MG63 (cell line): ENCODE measurements at regions not wholly inside any gene's neighbourhood (a gene's known extent, or its start where the extent isn't known, plus 50 kb on each side); places are given as distances from the start of the nearest gene placed in this dataset.
"Not testable (repeated sequence)": the region's sequence is repeated elsewhere in the genome, so short reads cannot be mapped to it uniquely, and the experiment has no call there.

ENCODE experiments used
- DNase-seq: peaks from one replicate; pipeline ENCODE4 v3.0.0-alpha.2; 2020
- H3K27me3 ChIP-seq: fragments of 250-450 bp; sonication (Bioruptor Pico); 2 replicates; pipeline ENCODE4 v1.5.1; 2020; ENCODE audit warnings: mild to moderate bottlenecking, moderate library complexity
- H3K36me3 ChIP-seq: fragments of 250-450 bp; sonication (Bioruptor Pico); 2 replicates; pipeline ENCODE4 v1.5.1; 2020; ENCODE audit warnings: mild to moderate bottlenecking, moderate library complexity
- H3K4me3 ChIP-seq: fragments of 250-450 bp; sonication (Bioruptor Pico); 2 replicates; pipeline ENCODE4 v1.5.1; 2020; ENCODE audit warnings: mild to moderate bottlenecking, moderate library complexity
- H3K9me3 ChIP-seq: fragments of 250-450 bp; sonication (Bioruptor Pico); 2 replicates; pipeline ENCODE4 v1.5.1; 2020; ENCODE audit warnings: mild to moderate bottlenecking, moderate library complexity

DNA sequence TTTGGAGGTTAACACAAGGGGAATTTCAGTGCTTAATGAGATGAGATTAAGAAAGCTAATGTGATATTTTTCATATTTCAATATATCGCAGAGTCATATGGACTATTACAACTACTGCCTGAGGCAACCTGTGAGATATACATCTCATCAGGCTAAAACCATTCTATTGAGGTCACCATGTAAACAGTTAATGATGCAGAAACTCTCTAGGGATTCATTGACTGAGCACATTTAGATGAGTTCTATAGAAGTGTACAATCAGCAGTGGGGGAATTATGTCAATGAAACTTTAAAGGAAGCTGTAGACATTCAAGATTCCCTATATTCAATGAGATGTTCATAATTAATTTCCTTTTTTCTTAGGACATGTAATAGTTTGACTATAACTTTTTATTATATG lies 687.4 kb upstream of the SYT4 start:
- no peak overlapping the region for H3K4me3 ChIP-seq
- H3K36me3 ChIP-seq = no peaks in the 10 kb centered on the region
- DNase-seq = no peak
- no peaks in the 10 kb centered on the region for H3K27me3 ChIP-seq
- H3K9me3 ChIP-seq = no peaks in the 10 kb centered on the region

DNA sequence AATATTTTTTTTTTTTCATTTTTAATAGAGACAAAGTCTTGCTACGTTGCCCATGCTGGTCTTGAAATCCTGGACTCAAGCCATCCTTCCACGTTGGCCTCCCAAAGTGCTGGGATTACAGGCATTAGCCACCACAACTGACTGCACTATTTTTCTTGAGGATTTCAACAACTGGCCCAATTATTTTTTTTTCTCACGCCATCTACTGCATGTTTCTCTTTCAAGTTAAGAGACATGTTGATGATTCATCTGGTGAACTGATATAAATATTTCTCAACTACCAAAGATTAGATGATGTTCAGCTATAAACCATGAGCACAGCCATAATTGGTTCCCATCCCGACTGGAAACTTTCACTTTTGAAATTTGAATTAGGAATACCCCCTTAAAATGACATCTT lies 688.4 kb upstream of the SYT4 start:
- no peak for DNase-seq
- H3K9me3 ChIP-seq = no peaks in the 10 kb centered on the region
- H3K27me3 ChIP-seq = no peaks in the 10 kb centered on the region
- no peak overlapping the region for H3K4me3 ChIP-seq
- H3K36me3 ChIP-seq = no peaks in the 10 kb centered on the region

DNA sequence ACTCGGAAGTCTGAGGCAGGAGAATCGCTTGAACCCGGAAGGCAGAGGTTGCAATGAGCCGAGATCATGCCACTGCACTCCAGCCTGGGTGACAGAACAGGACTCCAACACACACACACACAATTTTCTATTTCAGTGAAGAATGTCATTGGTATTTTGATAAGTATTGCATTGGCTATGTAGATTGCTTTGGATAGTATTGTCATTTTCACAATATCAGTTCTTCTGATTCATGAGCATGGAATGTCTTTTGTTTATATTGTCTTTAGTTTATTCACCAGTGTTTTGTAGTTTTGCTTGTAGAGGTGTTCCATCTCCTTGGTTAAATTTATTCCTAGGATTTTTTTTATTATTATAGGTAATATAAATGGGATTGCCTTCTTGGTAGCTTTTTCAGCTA lies 693.4 kb upstream of the SYT4 start:
- no peaks in the 10 kb centered on the region for H3K9me3 ChIP-seq
- H3K36me3 ChIP-seq = no peaks in the 10 kb centered on the region
- DNase-seq = no peak
- H3K4me3 ChIP-seq = no peak overlapping the region
- no peaks in the 10 kb centered on the region for H3K27me3 ChIP-seq

DNA sequence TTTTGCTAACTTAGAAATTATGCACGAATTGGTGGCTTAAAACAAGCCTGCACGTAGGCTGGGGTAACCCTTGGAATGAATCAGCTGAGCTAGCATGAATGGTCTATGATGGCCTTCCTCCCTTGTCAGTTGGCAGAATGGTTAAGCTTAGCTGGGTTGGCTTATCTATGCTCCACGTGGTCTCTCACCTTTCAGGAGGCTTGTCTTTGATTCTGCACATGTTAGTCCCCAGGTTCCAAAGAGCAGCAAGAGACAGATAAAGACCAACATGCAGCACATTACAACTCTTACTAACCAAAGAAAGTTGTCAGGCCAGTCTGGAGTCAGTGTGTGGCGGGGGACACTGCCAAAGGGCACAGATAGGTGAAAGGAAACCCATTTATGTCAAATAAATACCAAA lies 700.9 kb upstream of the SYT4 start:
- no peak for DNase-seq
- Histone ChIP-seq H3K36me3 (no peaks in the 10 kb centered on the region), H3K9me3 (no peaks in the 10 kb centered on the region), H3K27me3 (no peaks in the 10 kb centered on the region), H3K4me3 (no peak overlapping the region)

DNA sequence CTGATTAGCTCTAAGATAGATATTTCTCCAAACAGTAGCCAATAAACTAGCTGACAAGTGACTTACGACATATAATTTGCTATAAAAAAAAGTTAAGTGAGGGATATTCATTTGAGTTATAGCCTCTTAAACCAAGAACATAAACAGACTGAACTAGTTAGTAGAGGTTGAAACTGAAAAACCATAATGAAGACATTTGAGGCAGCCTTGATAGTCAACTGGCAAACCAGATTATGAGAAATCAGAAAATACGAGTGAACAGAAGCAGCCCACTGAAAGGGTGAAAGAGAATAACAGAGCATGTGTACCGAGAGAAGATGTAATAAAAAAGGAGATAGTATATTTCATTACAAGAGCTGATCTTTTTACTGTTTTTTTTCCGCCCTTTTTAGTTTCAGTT lies 698.1 kb upstream of the SETBP1 start:
- Histone ChIP-seq H3K36me3 (no peaks in the 10 kb centered on the region), H3K9me3 (no peaks in the 10 kb centered on the region), H3K27me3 (no peaks in the 10 kb centered on the region), H3K4me3 (no peak overlapping the region)
- no peak for DNase-seq

DNA sequence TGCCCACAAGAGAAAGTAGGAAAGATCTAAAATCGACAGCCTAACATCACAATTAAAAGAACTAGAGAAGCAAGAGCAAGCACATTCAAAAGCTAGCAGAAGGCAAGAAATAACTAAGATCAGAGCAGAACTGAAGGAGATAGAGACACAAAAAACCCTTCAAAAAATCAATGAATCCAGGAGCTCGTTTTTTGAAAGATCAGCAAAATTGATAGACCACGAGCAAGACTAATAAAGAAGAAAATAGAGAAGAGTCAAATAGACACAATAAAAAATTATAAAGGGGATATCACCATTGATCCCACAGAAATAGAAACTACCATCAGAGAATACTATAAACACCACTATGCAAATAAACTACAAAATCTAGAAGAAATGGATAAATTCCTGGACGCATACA lies 693.6 kb upstream of the SETBP1 start:
- not testable (repeated sequence) for H3K27me3 ChIP-seq, H3K4me3 ChIP-seq, H3K9me3 ChIP-seq, DNase-seq, H3K36me3 ChIP-seq

DNA sequence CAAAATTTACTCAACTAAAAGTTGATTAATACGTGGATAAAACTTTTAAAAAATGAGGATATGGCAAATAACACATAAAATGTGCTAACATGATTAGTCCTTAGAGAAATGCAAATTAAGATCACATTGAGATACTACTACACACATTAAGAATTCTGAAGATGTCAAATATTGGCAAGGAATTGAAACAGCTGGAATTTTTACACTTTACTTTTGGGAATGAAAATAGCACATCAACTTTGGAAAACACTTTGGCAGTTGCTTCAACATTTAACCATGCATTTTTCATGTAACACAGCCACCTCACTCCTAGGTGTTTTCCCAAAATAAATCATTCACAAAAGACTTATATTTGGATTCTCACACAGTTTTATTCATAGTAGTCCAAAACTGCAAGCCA lies 687.9 kb upstream of the SETBP1 start:
- DNase-seq = no peak
- Histone ChIP-seq H3K27me3 (no peaks in the 10 kb centered on the region), H3K4me3 (no peak overlapping the region), H3K36me3 (no peaks in the 10 kb centered on the region), H3K9me3 (no peaks in the 10 kb centered on the region)

DNA sequence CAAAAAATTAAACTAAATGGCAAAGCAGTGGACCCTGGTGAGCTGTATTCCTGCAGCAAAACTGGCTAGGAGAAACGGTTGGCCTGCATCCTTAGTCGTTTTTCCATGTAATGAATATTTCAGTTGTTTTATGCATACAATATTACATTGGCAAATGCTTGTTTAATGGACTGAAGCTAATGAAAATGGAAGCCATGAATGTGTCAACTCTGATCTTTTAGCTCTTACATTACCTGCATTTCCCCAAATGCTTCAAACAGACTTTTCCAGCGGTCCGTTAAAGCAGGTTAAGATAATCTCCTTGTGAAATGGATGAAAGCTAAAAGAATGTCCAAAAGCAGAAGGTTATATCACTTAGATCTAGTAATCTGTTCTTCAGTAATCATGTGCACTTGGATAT lies 686.3 kb upstream of the SETBP1 start:
- no peaks in the 10 kb centered on the region for H3K36me3 ChIP-seq
- no peak for DNase-seq
- H3K4me3 ChIP-seq = no peak overlapping the region
- no peaks in the 10 kb centered on the region for H3K9me3 ChIP-seq
- no peaks in the 10 kb centered on the region for H3K27me3 ChIP-seq

DNA sequence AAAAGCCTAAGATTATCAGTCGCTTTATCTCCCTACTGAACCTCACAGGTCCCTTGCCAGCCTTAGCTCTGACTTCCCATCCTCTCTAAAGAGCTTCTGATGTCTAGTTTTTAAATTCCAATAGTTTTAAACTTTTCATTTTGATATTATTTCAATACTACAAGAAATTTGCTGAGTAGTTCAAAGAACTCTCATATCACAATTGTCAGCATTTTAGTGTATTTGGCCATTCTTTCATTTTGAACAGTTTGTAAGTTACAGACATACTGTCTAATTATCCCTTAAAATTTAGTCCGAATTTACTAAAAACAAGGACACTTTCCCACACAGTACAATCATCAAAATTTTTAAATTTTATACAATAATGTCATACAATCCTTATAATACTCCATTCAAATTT lies 666.8 kb upstream of the SETBP1 start:
- DNase-seq = no peak
- no peak overlapping the region for H3K4me3 ChIP-seq
- no peaks in the 10 kb centered on the region for H3K36me3 ChIP-seq
- no peaks in the 10 kb centered on the region for H3K9me3 ChIP-seq
- H3K27me3 ChIP-seq = no peaks in the 10 kb centered on the region

DNA sequence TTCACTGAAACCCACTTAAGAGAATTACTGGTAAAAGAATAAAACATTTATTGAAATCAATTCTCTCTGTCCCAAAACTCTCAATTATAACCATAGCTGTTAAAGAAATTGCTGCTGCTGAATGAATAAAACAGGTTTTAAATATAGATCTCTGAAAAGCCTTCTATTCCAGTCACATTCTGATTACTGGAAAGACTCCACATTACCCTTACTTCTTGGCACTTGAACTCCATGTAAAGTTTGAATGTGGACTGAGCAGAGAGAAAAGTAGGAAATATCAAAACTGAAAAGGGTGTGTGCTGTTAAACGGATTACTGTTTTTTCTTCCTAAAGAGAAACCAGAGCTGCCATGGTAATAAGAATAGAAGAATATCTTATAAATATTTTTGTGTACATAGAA lies 655.3 kb upstream of the SETBP1 start:
- Histone ChIP-seq H3K27me3 (no peaks in the 10 kb centered on the region), H3K36me3 (no peaks in the 10 kb centered on the region), H3K9me3 (no peaks in the 10 kb centered on the region), H3K4me3 (no peak overlapping the region)
- no peak for DNase-seq

DNA sequence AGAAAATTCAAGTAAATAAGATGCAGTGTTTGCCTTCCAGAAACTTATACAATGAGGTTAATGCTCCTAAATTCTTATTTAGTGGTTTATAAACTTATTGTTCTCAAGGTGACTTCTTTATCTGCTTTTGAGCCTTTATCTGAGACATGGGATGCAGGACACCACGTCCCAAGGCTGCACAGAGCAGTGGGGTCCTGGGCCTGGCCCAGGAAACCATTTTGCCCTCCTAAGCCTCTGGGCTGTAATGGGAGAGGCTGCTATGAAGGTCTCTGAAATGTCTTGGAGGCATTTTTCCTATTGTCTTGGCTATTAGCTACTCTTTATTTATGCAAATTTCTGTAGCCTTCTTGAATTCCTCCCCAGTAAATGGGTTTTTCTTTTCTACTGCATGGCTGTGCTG lies 652.6 kb upstream of the SETBP1 start:
- no peaks in the 10 kb centered on the region for H3K27me3 ChIP-seq
- no peaks in the 10 kb centered on the region for H3K36me3 ChIP-seq
- H3K9me3 ChIP-seq = no peaks in the 10 kb centered on the region
- DNase-seq = no peak
- H3K4me3 ChIP-seq = no peak overlapping the region

DNA sequence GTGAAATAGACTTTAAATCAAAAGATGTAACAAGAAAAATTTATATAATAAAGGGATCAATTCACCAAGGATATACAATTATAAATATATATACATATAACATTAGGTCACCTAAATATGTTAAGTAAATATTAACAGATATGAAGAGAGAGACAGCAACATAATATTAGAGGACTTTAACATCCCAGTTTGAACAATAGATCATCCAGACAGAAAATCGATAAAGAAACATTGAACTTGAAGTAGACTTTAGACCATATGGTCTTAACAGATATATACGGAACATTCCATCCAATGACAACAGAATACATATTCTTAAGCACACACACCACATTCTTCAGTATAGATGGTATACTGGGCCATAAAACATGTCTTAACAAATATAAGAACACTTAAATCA lies 649.6 kb upstream of the SETBP1 start:
- Histone ChIP-seq H3K9me3 (no peaks in the 10 kb centered on the region), H3K36me3 (no peaks in the 10 kb centered on the region), H3K4me3 (no peak overlapping the region), H3K27me3 (no peaks in the 10 kb centered on the region)
- no peak for DNase-seq

DNA sequence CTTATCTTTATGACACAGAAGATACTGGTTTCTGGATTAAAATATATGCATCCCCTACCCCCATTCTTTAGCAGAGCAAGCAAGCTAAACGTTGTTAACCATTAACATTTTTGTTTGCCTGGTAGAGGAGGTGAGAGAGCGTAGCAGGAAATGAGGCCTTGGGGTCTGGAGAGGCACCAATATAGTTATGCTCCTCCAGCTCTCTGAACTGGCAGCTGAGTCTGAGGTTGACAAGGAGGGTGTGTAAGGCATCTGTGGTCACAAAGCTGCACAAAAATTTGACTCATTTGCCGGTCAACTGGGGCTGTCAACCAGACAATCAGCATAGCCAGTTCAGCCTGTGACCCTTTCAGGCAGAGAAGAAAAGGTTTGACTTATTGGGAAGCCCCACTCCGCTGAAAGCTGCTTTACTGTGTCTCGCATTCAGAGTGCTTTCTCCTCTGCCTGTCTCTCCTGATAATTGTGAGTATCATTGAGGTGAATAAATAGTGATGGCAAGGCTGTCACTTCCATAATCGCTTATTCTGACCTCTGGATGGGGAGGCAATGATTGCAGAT lies 647.5 kb upstream of the SETBP1 start:
- Histone ChIP-seq H3K4me3 (no peak overlapping the region), H3K27me3 (no peaks in the 10 kb centered on the region), H3K9me3 (no peaks in the 10 kb centered on the region), H3K36me3 (no peaks in the 10 kb centered on the region)
- no peak for DNase-seq

DNA sequence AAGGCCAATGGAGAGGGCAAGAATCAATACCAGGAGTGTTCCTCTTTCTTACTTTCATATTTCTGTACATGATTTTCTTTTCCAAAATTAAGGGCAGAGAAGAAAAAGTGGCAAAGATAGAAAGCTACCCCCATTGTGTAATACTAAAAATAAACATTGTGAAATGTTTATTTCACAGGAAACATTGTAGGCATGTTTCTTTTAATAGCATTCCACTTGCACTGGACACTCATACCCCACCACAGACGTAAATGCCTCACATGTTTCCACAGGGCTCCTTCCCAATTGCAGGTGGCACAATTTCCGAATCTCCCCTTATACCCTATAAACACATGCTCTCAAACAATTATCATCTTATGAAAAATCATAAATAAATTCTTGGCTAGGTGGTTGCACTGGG lies 645.1 kb upstream of the SETBP1 start:
- DNase-seq = no peak
- no peaks in the 10 kb centered on the region; the same call in 1 of the 2 replicates for H3K27me3 ChIP-seq
- no peaks in the 10 kb centered on the region for H3K36me3 ChIP-seq
- no peaks in the 10 kb centered on the region for H3K9me3 ChIP-seq
- no peak overlapping the region for H3K4me3 ChIP-seq

DNA sequence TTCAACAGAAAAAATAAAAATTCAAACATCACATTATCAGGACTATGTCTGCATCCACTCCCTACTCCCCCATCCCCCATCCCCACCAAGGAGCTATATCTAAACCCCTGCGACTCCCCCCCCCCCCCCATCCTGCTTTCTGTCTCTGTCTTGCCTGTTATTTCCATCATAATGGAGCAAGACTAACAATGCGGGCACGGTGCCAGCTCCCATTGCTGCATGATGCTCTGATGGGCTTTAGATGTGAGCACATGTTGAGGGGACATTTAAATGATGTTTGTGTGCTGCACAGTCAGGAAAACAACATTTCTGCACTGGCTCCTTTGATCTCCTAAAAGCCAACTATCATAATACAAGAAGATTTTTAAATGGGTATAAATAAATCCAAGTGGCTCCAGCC lies 644.2 kb upstream of the SETBP1 start:
- no peaks in the 10 kb centered on the region; the same call in 1 of the 2 replicates for H3K27me3 ChIP-seq
- H3K9me3 ChIP-seq = no peaks in the 10 kb centered on the region
- H3K36me3 ChIP-seq = no peaks in the 10 kb centered on the region
- H3K4me3 ChIP-seq = no peak overlapping the region
- DNase-seq = no peak

DNA sequence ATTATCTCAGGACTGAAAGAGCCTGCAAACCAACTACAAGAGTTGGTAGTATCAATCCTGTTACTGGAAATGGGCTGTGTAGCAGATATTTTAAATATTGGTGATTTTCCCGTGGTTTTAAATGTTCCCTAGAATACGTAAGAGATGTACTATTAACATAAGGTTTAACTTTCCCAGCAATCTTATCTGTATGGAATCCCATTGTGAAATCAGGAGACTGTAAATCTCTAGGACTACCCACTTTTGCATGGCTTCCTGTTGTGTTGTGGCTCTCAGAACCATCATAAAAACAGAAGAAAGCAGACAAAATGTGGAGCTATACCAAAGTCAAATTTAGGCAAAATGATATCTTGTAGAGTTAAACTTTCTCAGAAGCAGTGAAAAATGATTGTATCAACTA lies 641.5 kb upstream of the SETBP1 start:
- no peak for DNase-seq
- Histone ChIP-seq H3K4me3 (no peak overlapping the region), H3K9me3 (no peaks in the 10 kb centered on the region), H3K36me3 (no peaks in the 10 kb centered on the region), H3K27me3 (no peaks in the 10 kb centered on the region; the same call in 1 of the 2 replicates)

DNA sequence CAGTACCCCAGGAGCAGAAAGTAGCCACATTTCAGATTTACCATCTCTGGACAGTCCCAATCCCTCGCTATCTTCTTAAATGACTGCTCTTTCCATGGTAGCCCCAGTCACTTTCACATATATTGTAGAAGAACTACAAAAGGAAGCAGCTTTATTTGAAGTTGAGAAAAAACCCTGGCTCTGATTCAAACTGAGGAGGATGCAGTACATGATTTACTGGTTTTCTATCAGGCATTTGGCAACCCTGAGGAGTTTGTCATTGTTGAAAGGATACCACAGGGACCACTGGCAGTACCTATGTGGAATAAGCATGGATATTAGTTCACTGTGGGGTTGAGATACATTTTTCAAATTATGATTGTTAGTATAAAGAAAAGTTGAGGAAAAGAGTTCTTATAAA lies 640.9 kb upstream of the SETBP1 start:
- H3K27me3 ChIP-seq = no peaks in the 10 kb centered on the region; the same call in 1 of the 2 replicates
- no peaks in the 10 kb centered on the region for H3K36me3 ChIP-seq
- no peak overlapping the region for H3K4me3 ChIP-seq
- DNase-seq = no peak
- no peaks in the 10 kb centered on the region for H3K9me3 ChIP-seq

DNA sequence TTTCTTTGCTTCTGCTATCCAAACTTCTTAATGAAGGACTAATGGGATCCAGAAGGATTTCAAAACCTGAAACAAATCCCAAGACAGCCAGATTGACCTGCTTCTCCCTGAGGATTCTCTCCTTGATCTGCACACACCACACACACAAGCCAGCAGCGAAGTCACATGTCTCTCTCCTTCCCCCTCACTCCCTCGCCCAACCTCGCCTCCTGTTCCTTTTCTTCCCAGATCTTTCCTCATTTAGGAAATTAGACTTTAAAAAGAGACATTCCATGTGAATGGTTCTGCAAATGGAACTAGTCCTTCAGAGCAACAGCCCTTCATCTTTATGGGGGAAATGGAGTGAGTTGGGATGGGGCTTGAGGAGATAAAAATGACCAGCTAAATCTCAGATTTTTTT lies 639.1 kb upstream of the SETBP1 start:
- Histone ChIP-seq H3K36me3 (no peaks in the 10 kb centered on the region), H3K9me3 (no peaks in the 10 kb centered on the region), H3K27me3 (no peaks in the 10 kb centered on the region; the same call in 1 of the 2 replicates), H3K4me3 (no peak overlapping the region)
- no peak for DNase-seq

DNA sequence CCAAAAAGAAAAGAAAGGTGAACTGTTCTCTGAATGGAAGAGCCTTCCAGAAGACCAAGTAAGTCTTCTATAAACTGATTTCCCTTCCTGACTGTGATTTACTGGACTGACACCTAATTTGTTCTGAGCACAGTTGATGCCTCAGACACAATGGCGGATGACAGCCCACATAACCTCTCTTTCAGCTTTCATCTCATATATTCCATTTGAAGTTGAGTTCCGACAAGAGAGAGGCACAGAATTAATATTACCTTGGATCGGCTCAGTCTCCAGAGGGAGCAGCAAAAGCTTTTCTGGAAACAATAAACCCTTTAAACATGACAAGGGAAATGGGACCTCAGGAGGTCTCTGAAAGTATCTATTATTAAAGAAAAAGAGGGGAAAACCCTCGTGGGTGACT lies 638.7 kb upstream of the SETBP1 start:
- DNase-seq = no peak
- Histone ChIP-seq H3K27me3 (no peaks in the 10 kb centered on the region; the same call in 1 of the 2 replicates), H3K9me3 (no peaks in the 10 kb centered on the region), H3K36me3 (no peaks in the 10 kb centered on the region), H3K4me3 (no peak overlapping the region)
